ENCODE measurements at regions not wholly inside any gene's neighbourhood (a gene's known extent, or its start where the extent isn't known, plus 50 kb on each side); places are given as distances from the start of the nearest gene placed in this dataset.

- TF ChIP-seq, protein P1, sequence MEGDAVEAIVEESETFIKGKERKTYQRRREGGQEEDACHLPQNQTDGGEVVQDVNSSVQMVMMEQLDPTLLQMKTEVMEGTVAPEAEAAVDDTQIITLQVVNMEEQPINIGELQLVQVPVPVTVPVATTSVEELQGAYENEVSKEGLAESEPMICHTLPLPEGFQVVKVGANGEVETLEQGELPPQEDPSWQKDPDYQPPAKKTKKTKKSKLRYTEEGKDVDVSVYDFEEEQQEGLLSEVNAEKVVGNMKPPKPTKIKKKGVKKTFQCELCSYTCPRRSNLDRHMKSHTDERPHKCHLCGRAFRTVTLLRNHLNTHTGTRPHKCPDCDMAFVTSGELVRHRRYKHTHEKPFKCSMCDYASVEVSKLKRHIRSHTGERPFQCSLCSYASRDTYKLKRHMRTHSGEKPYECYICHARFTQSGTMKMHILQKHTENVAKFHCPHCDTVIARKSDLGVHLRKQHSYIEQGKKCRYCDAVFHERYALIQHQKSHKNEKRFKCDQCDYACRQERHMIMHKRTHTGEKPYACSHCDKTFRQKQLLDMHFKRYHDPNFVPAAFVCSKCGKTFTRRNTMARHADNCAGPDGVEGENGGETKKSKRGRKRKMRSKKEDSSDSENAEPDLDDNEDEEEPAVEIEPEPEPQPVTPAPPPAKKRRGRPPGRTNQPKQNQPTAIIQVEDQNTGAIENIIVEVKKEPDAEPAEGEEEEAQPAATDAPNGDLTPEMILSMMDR (conservative IDR thresholded peaks at IDR 0.05; ENCODE audit: low read depth, low read length): no peak
- TF ChIP-seq EZH2 (IDR thresholded peaks at IDR 0.05; ENCODE audit: borderline replicate concordance, low read depth, low read length, poor library complexity, severe bottlenecking): no peak
Measured at GRCh38 chr19:28374971-28375370, 838.0 kb downstream of the UQCRFS1 start.
